ENCODE measurements at regions not wholly inside any gene's neighbourhood (a gene's known extent, or its start where the extent isn't known, plus 50 kb on each side); places are given as distances from the start of the nearest gene placed in this dataset.

- TF ChIP-seq CTCF (IDR thresholded peaks at IDR 0.05 in 8 of 11, conservative IDR thresholded peaks at IDR 0.05 in 3 of 11): no peak
- no peak for TF ChIP-seq POLR2A (IDR thresholded peaks at IDR 0.05)
- no peak for TF ChIP-seq POLR2AphosphoS5 (IDR thresholded peaks at IDR 0.05)
These were observed 72.0 kb upstream of the GPRIN3 start for GRCh38 chr4:89379511-89380044.
